Heart left ventricle (tissue), 13 donors: ENCODE measurements at regions not wholly inside any gene's neighbourhood (a gene's known extent, or its start where the extent isn't known, plus 50 kb on each side); places are given as distances from the start of the nearest gene placed in this dataset.

Experiments used
- POLR2A ChIP-seq, 2 donors: fragments of 450-650 bp; IDR thresholded peaks; one replicate each; pipeline ENCODE4 v1.6.1; 2017; ENCODE audit warnings: antibody characterized with exemption in 2 of 2, mild to moderate bottlenecking in 2 of 2, moderate library complexity in 2 of 2
- TF ChIP-seq, protein P1 (sequence below), 12 donors: fragments of 200-600 bp; sonication (generic) in 4 of 12; IDR thresholded peaks; one replicate each; pipeline versions ENCODE4 v1.5.0 to v1.8.0; 2018 to 2022; ENCODE audit warnings: antibody characterized with exemption in 12 of 12, mild to moderate bottlenecking in 5 of 12
- donor health status: ischemic (EF 13 %, LVEDD 7.1; RV severe dilation, severe dysfunction).
- donor health status: DM: no; HTN: yes; CAD: no.
- donor health status: DM: no; HTN: no; CAD: no.
- donor health status: ischemic (EF 25% LVEDD 6.9; RV normal size, moderate dysfunction).
- donor health status: ischemic (EF 25% LVEDD 5.7; RV mildly dilated, moderate dysfunction).
- donor health status: ischemic (EF 35%, LVEDD 5.7; RV mildly dilated, moderate dysfunction).
- donor health status: nonischemic (EF 11% LVEDD 7.7; RV severe dilation, severe dysfunction).
- donor health status: DM: yes; HTN: yes; CAD: no.
- donor health status: PGD.
- donor health status: ischemic (EF 29% LVEDD 5.4; RV normal size, mild dysfunction).
- donor health status: nonischemic (EF 23%, LVEDD 6.1; RV moderate dilation, normal function).

DNA sequence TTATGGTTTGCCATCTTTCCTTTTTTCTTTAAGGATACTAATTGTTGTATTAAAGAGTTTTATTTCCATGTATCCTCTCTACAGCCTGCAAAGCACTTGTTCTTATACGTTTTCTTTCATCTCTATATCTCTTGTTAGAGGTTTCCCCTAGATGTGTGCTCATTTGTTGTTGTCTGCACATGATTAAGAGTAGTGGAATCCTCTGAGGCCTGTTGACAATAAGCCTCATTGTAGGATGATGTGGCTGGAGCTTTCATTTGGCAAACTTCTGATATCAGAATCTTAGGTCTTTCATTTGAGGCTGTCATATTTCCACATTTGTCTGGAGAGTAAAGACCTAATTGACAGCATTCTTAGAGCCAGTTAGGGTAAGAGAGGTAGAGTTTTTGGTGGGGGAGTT lies 506.0 kb downstream of the DIPK2A start:
- TF ChIP-seq, protein P1, sequence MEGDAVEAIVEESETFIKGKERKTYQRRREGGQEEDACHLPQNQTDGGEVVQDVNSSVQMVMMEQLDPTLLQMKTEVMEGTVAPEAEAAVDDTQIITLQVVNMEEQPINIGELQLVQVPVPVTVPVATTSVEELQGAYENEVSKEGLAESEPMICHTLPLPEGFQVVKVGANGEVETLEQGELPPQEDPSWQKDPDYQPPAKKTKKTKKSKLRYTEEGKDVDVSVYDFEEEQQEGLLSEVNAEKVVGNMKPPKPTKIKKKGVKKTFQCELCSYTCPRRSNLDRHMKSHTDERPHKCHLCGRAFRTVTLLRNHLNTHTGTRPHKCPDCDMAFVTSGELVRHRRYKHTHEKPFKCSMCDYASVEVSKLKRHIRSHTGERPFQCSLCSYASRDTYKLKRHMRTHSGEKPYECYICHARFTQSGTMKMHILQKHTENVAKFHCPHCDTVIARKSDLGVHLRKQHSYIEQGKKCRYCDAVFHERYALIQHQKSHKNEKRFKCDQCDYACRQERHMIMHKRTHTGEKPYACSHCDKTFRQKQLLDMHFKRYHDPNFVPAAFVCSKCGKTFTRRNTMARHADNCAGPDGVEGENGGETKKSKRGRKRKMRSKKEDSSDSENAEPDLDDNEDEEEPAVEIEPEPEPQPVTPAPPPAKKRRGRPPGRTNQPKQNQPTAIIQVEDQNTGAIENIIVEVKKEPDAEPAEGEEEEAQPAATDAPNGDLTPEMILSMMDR (IDR thresholded peaks at IDR 0.05): no peak
- no peak for TF ChIP-seq POLR2A (IDR thresholded peaks at IDR 0.05)
